Transverse colon (tissue), 4 donors: ENCODE measurements at regions not wholly inside any gene's neighbourhood (a gene's known extent, or its start where the extent isn't known, plus 50 kb on each side); places are given as distances from the start of the nearest gene placed in this dataset.

Experiments used
- EP300 ChIP-seq: sonication (generic); formaldehyde crosslinking; IDR thresholded peaks from one replicate; pipeline ENCODE4 v1.6.1; 2017; ENCODE audit warnings: antibody characterized with exemption, low read depth
- POLR2A ChIP-seq: fragments of 450-650 bp; IDR thresholded peaks from one replicate; pipeline ENCODE4 v1.6.1; 2016; ENCODE audit warnings: antibody characterized with exemption, mild to moderate bottlenecking, moderate library complexity
- POLR2AphosphoS5 ChIP-seq, 3 donors: sonication (generic); formaldehyde crosslinking; IDR thresholded peaks; one replicate each; pipeline ENCODE4 v1.6.1; 2016; ENCODE audit warnings: antibody characterized with exemption in 3 of 3
- TF ChIP-seq, protein P1 (sequence below), 5 experiments: fragments of 200-600 bp in 3 of 5; fragments of 450-650 bp in 2 of 5; sonication (generic) in 3 of 5; IDR thresholded peaks; 1 replicate in 2 of 5; 2 replicates in 3 of 5; pipeline ENCODE4 v1.5.1; 2016 to 2017; ENCODE audit warnings: antibody characterized with exemption in 5 of 5, inconsistent platforms in 3 of 5, mild to moderate bottlenecking in 2 of 5, moderate library complexity in 1 of 5

DNA sequence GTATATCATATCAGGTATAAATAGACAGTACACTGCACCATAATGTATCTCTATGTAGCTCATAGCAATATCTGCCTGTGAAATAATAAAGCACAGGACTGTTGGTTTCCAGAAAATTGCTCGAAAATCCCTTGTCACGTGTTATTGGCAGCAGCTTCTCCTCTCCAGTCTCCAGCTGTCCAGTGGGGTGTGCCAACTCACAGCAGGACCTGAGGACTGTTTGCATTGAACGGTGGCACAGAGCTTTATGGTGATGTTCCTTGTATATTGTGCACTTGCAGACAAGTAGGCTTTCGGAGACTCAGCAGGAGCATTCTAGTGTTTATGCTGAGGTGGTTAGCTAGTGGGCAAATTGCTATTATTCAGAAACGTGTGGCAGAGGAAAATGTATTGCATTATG is 182.2 kb upstream of the ATP5MC3 start:
- TF ChIP-seq, protein P1, sequence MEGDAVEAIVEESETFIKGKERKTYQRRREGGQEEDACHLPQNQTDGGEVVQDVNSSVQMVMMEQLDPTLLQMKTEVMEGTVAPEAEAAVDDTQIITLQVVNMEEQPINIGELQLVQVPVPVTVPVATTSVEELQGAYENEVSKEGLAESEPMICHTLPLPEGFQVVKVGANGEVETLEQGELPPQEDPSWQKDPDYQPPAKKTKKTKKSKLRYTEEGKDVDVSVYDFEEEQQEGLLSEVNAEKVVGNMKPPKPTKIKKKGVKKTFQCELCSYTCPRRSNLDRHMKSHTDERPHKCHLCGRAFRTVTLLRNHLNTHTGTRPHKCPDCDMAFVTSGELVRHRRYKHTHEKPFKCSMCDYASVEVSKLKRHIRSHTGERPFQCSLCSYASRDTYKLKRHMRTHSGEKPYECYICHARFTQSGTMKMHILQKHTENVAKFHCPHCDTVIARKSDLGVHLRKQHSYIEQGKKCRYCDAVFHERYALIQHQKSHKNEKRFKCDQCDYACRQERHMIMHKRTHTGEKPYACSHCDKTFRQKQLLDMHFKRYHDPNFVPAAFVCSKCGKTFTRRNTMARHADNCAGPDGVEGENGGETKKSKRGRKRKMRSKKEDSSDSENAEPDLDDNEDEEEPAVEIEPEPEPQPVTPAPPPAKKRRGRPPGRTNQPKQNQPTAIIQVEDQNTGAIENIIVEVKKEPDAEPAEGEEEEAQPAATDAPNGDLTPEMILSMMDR (IDR thresholded peaks at IDR 0.05) = no peak
- TF ChIP-seq POLR2A (no peak), POLR2AphosphoS5 (IDR thresholded peaks at IDR 0.05) (no peak), EP300 (no peak)
